Erythroblast (primary cell): ENCODE measurements at regions not wholly inside any gene's neighbourhood (a gene's known extent, or its start where the extent isn't known, plus 50 kb on each side); places are given as distances from the start of the nearest gene placed in this dataset.

ENCODE experiments used
- DNase-seq, 2 experiments: peaks; one replicate each; lab custom pipeline; 2025; lab: John Stamatoyannopoulos, UW
- GATA1 ChIP-seq: IDR thresholded peaks from 2 replicates; pipeline ENCODE4 v1.6.1; 2011; ENCODE audit warnings: low read depth, mild to moderate bottlenecking, control low read depth, low read length, moderate library complexity
- POLR2A ChIP-seq: IDR thresholded peaks from 2 replicates; pipeline ENCODE4 v1.6.1; 2011; ENCODE audit warnings: mild to moderate bottlenecking, low read length

- no peak for DNase-seq
- no peak for TF ChIP-seq POLR2A
- TF ChIP-seq GATA1 = no peak
Measured at GRCh38 chr18:68467957-68468356, 247.0 kb downstream of the TMX3 start.

- DNase-seq = no peak
- TF ChIP-seq GATA1 = no peak
Measured at GRCh38 chr18:68467329-68467728, 247.6 kb downstream of the TMX3 start.

DNA sequence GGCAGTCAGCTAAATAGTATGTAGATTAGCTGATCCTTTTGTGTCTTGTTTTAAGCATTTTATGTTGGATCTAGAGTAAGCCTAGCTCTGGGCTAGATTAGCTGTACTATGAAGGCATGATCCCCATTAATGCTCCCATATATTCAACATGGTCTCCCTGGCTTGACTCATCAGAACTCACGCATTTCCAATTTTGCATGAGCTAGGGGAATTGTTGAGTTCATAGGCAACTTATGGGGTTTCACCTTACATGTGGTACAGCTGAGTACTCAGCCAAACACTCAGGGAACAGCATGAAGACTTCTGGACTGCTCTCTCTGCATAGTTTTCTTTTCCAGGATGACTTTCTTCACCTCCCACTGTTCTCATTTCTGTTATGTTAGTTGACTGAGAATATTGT lies 248.2 kb downstream of the TMX3 start:
- TF ChIP-seq GATA1 = no peak
- TF ChIP-seq POLR2A = no peak
- DNase-seq = no peak

DNA sequence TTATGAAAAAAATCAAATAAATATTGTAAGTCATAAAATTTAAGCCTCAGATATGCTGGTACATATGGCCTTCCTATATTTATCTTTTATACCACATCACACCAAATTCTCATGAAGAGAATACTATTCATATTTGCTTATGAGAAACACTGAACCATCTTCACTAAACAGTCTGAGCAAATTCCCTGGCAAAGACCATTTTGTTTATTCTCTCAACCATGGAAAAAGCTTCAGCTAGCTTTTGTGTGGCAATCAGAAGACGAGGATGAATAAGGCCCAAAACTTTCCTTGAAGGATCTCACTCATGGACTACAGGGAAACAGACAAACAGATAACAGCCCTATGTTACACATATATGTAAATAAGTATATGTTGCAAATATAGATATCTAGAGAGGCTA lies 252.1 kb downstream of the TMX3 start:
- no peak for TF ChIP-seq POLR2A
- DNase-seq = no peak

DNA sequence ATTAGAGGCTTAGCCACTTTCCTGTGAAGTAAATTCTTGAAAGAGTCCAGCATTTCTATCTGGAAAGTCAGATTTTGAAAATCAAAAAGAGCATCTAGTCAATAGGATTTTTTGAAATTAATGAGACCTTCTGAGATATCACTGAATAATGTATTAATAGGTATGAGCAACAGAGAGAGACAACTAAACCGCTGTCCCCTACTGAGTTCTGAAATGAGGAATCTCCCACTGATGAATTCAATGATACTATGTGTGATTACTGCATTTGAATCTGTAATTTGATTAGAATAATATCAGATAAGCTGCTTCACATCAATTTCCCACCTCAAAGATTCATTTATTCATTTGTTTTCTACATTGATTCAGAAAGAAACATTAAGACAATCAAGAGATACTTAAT lies 252.8 kb downstream of the TMX3 start:
- DNase-seq = no peak
- TF ChIP-seq POLR2A = no peak
- TF ChIP-seq GATA1 = no peak

DNA sequence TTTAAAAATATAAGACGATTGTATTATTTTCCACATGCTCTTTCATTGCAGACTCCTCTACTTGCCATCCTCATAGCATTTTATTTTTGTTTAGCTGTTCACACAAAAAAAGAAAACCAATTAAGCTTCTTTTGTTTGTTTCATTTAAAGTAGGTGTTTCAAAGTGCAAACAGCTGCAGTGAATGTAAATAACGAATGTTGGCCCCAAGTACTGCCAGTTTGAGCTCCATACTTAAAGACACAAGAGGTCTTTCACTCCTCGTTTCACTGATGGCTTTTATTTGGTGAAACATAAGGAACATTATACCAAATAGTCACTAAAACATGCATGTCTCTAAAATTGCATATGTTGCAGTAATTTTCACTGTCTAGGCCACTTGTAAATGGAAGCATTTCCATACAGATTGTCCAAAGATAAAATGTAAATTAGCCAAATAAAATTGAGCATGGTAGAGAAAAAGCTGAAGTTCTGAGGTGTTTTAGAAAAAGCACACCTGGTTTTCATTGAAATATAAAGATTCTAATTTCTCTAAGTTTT lies 253.4 kb downstream of the TMX3 start:
- no peak for TF ChIP-seq GATA1
- TF ChIP-seq POLR2A = no peak
- no peak for DNase-seq

DNA sequence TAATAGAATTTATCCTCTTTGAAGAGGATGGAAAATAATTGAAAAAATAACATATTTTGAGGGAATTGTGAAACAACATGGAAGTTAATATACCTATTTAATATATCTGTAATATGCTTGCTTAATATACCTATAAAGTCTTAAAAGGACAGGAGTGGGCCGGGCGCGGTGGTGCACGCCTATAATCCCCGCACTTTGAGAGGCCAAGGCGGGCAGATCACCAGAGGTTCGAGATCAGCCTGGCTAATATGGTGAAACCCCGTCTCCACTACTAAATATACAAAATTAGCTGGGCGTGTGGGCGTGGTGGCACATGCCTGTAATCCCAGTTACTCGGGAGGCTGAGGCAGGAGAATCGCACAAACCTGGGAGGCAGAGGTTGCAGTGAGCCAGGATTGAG lies 254.9 kb downstream of the TMX3 start:
- TF ChIP-seq GATA1 = no peak
- no peak for DNase-seq

DNA sequence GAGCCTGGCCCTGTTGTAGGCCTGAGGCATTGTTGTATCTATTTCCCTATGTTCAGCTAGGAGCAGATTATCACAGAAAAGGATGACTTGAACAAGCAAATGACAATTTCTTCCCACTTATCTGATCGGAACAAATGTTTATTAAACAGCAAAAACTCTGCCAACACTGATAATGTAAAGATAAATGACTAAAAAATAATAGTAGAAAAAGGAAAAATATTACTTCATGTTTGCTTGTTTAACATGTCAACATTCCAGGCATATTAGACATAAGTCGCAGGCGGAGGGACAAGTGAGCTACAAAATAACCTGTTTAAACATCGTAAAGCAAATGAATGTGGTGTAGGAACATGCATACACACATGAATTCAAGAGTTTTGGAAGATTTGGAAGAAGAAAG lies 257.9 kb downstream of the TMX3 start:
- no peak for DNase-seq
- TF ChIP-seq GATA1 (no peak), POLR2A (no peak)

GRCh38 chr18:68455229-68455603 lies 259.7 kb downstream of the TMX3 start:
- no peak for DNase-seq
- TF ChIP-seq POLR2A (no peak), GATA1 (no peak)

DNA sequence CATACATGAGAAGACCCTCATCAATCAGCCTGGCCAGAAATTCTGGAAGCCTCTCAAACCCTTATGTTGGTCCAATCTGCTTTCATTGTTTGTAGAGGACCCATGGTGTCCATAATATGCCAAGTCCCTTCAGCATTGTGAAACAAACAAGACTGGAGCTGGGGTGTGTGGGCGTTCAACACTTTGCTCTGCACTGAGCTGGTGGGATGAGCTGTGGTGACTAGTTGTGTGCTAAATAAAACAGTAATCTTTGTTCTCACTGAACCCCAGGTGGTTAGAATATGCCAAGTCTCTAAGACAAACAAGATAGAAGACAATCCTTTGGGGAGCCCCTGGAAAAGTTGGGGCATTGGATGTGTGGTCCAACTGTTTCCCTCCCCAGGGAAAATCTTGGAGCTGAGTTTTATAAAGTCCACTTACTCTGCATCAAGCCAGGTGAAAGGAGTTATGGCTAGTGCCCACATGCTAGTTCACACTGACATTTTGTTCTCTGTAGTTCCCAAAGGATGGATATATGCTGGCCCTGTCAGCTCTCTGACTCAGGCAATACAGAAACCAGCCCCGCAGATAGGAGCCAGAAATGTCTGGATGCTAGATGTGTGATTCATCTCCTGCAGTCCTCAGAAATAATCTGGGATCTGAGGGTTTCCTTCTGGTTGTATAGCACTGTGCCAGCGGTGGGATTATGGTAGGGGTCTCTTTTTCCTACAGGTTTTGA lies 260.2 kb downstream of the TMX3 start:
- no peak for DNase-seq
- no peak for TF ChIP-seq POLR2A
- TF ChIP-seq GATA1 = no peak

- no peak for DNase-seq
- TF ChIP-seq GATA1 (no peak), POLR2A (no peak)
Measured at GRCh38 chr18:68449292-68449691, 265.6 kb downstream of the TMX3 start.

- DNase-seq = no peak
- TF ChIP-seq POLR2A (no peak), GATA1 (no peak)
Measured at GRCh38 chr18:68448736-68449135, 266.2 kb downstream of the TMX3 start.

- DNase-seq = no peak
- TF ChIP-seq GATA1 = no peak
- no peak for TF ChIP-seq POLR2A
Measured at GRCh38 chr18:68447286-68447685, 267.6 kb downstream of the TMX3 start.

DNA sequence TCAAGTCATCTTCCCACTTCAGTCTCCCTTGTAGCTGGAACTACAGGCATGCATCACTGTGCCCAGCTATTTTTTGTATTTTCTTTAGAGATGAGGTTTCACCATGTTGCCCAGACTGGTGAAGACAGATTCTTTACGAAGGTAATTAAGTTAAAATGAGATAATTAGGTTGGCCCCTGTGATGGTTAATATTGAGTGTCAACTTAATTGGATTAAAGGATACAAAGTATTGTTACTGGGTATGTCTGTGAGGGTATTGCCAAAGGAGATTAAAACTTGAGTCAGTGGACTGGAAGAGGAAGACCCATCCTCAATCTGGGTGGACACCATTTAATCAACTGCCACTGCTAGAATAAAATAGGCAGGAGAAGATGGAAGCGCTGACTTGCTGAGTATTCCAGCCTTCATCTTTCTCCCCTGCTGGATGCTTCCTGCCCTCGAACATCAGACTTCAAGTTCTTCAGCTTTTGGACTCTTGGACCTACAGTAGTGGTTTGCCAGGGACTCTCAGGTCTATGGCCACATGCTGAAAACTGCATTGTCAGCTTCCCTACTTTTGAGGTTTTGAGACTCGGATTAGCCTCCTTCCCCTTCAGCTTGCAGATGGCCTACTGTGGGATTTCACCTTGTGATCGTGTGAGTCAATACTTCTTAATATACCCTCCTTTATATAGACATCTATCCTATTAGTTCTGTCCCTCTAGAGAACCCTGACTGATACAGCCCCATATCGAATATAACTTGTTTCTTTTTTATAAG lies 269.1 kb downstream of the TMX3 start:
- TF ChIP-seq GATA1 (no peak), POLR2A (no peak)
- no peak for DNase-seq

- TF ChIP-seq POLR2A = no peak
- no peak for TF ChIP-seq GATA1
- no peak for DNase-seq
Measured at GRCh38 chr18:68445136-68445535, 269.8 kb downstream of the TMX3 start.

DNA sequence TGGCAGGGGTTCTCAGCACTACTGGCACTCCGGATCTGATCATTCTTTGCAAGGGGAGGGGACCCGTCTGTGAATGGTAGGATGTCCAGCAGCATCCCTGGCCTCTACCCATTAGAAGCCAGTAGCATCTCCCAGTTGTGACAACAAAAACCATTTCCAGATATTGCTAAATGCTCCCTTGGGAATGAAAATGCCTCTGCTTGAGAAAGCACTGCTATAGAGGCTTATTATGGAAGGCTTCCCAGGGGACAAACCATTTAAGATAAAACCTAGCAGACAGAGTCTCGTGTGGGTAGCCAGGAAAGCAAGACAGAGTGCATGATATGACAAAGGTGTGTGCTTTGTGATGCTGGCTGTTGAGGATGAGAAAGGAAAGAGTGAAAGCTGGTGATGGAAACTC lies 273.7 kb downstream of the TMX3 start:
- DNase-seq = no peak
- no peak for TF ChIP-seq POLR2A
- no peak for TF ChIP-seq GATA1
